Cardiac muscle cell (in vitro differentiated cells and primary cell): ENCODE measurements at regions not wholly inside any gene's neighbourhood (a gene's known extent, or its start where the extent isn't known, plus 50 kb on each side); places are given as distances from the start of the nearest gene placed in this dataset.
A peak's percentile ranks its signal among the peaks of the same experiment; 100 is the strongest.

ENCODE experiments used
- DNase-seq, 2 donors: peaks; one replicate each; pipeline versions ENCODE4 v3.0.0 to v3.0.0-alpha.2; 2010 to 2017; ENCODE audit warnings: low read depth in 1 of 2, low spot score in 1 of 2
- H3K27ac ChIP-seq: fragments of 200-600 bp; sonication (generic); 2 replicates; pipeline ENCODE4 v1.5.1; 2016
- H3K27me3 ChIP-seq: fragments of 200-600 bp; sonication (generic); 2 replicates; pipeline ENCODE4 v1.6.0; 2016; ENCODE audit warnings: control low read depth
- H3K36me3 ChIP-seq: fragments of 200-600 bp; sonication (generic); 2 replicates; pipeline ENCODE4 v1.5.1; 2016; ENCODE audit warnings: control low read depth
- H3K4me1 ChIP-seq: fragments of 200-600 bp; sonication (generic); 2 replicates; pipeline ENCODE4 v1.8.1; 2017; ENCODE audit warnings: low read depth, mild to moderate bottlenecking, mixed run types
- H3K4me3 ChIP-seq: fragments of 200-600 bp; sonication (generic); 2 replicates; pipeline ENCODE4 v1.5.1; 2016; ENCODE audit warnings: mild to moderate bottlenecking
- H3K9me3 ChIP-seq: fragments of 200-600 bp; sonication (generic); 2 replicates; pipeline ENCODE4 v1.5.1; 2017; ENCODE audit warnings: low read depth, mild to moderate bottlenecking, control low read depth
- TF ChIP-seq, protein P1 (sequence below): IDR thresholded peaks from 2 replicates; pipeline ENCODE4 v1.5.1; 2012; ENCODE audit warnings: low read depth, mild to moderate bottlenecking, low read length

- no peaks in the 10 kb centered on the region for H3K9me3 ChIP-seq
- peak in 1 of 2 donors; percentile 81 for DNase-seq
- no peak overlapping the region for H3K27ac ChIP-seq
- peaks cover 15% of the 10 kb centered on the region for H3K27me3 ChIP-seq
- TF ChIP-seq, protein P1, sequence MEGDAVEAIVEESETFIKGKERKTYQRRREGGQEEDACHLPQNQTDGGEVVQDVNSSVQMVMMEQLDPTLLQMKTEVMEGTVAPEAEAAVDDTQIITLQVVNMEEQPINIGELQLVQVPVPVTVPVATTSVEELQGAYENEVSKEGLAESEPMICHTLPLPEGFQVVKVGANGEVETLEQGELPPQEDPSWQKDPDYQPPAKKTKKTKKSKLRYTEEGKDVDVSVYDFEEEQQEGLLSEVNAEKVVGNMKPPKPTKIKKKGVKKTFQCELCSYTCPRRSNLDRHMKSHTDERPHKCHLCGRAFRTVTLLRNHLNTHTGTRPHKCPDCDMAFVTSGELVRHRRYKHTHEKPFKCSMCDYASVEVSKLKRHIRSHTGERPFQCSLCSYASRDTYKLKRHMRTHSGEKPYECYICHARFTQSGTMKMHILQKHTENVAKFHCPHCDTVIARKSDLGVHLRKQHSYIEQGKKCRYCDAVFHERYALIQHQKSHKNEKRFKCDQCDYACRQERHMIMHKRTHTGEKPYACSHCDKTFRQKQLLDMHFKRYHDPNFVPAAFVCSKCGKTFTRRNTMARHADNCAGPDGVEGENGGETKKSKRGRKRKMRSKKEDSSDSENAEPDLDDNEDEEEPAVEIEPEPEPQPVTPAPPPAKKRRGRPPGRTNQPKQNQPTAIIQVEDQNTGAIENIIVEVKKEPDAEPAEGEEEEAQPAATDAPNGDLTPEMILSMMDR: no peak
- H3K36me3 ChIP-seq: no peaks in the 10 kb centered on the region
- H3K4me1 ChIP-seq: peaks cover 10% of the 10 kb centered on the region
- H3K4me3 ChIP-seq: no peak overlapping the region
Measured at GRCh38 chr6:105596284-105596755, 193.4 kb upstream of the PREP start.

DNA sequence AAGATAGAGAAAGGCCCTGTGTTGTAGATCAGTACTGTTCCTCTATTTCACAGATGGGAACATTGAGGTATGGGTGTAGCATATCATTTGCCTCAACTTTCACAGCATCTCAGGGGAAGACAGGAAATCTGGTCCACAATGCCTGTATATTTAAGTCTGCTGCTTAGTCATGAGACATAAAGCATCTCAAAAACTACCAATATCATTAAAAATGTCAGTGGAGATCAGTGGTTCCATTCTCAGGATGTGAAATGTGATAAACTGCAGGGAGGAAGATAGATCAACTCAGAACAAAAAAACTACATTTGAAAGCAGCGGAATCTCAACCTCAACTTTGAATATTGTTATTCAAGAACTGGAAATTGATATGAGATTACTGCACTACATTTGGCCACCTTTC is 192.9 kb upstream of the PREP start:
- TF ChIP-seq, protein P1: no peak
- Histone ChIP-seq H3K4me3 (no peak overlapping the region), H3K9me3 (no peaks in the 10 kb centered on the region), H3K4me1 (peaks cover 5% of the 10 kb centered on the region), H3K36me3 (no peaks in the 10 kb centered on the region), H3K27me3 (peaks cover 15% of the 10 kb centered on the region), H3K27ac (no peak overlapping the region)
- DNase-seq: no peak

DNA sequence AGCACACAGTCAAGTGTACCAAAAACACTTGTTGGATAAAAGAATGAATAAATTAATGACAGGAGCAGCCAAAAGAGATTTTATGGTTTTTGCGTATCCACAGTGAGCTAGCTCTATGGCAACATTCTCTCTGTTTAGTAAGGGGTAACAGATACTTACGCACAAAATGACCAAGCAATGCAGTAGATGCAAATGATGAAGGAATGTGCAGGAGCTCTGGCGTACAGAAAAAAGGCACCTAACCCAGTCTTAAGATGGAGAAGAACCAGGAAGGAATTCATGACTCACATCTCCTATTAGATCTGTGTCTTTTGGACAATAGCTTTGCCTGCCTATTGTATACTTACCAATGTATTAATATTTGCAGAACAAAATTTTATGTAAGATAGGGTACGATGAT is 191.9 kb upstream of the PREP start:
- Histone ChIP-seq H3K36me3 (no peaks in the 10 kb centered on the region), H3K4me3 (no peak overlapping the region), H3K27ac (no peak overlapping the region), H3K4me1 (no peaks in the 10 kb centered on the region), H3K9me3 (no peaks in the 10 kb centered on the region), H3K27me3 (peaks cover 15% of the 10 kb centered on the region)
- DNase-seq: no peak
- TF ChIP-seq, protein P1: no peak

- TF ChIP-seq, protein P1: no peak
- Histone ChIP-seq H3K9me3 (no peaks in the 10 kb centered on the region), H3K27ac (no peak overlapping the region), H3K4me1 (no peaks in the 10 kb centered on the region), H3K36me3 (no peaks in the 10 kb centered on the region), H3K27me3 (peaks cover 15% of the 10 kb centered on the region), H3K4me3 (no peak overlapping the region)
- no peak for DNase-seq
Measured at GRCh38 chr6:105593805-105594671, 191.2 kb upstream of the PREP start.

GRCh38 chr6:105593056-105593690 is 190.3 kb upstream of the PREP start:
- no peak for DNase-seq
- H3K9me3 ChIP-seq: no peaks in the 10 kb centered on the region
- TF ChIP-seq, protein P1: no peak
- H3K36me3 ChIP-seq: no peaks in the 10 kb centered on the region
- H3K27me3 ChIP-seq: peaks cover 15% of the 10 kb centered on the region
- no peak overlapping the region for H3K27ac ChIP-seq
- H3K4me1 ChIP-seq: no peaks in the 10 kb centered on the region
- H3K4me3 ChIP-seq: no peak overlapping the region
